GM12891 (cell line): ENCODE measurements at regions not wholly inside any gene's neighbourhood (a gene's known extent, or its start where the extent isn't known, plus 50 kb on each side); places are given as distances from the start of the nearest gene placed in this dataset.

Experiments used
- POLR2A ChIP-seq: IDR thresholded peaks from 2 replicates; pipeline ENCODE4 v1.6.1; 2011; ENCODE audit warnings: low read depth, low read length, control low read depth
- POLR2AphosphoS5 ChIP-seq: IDR thresholded peaks from 2 replicates; pipeline ENCODE4 v1.6.1; 2011; ENCODE audit warnings: low read depth, low read length, control low read depth
- SPI1 ChIP-seq: IDR thresholded peaks from 2 replicates; pipeline ENCODE4 v1.6.1; 2011; ENCODE audit warnings: low read depth, low read length, control low read depth
- TAF1 ChIP-seq: IDR thresholded peaks from 2 replicates; pipeline ENCODE4 v1.6.1; 2011; ENCODE audit warnings: low read depth, low read length, control low read depth

DNA sequence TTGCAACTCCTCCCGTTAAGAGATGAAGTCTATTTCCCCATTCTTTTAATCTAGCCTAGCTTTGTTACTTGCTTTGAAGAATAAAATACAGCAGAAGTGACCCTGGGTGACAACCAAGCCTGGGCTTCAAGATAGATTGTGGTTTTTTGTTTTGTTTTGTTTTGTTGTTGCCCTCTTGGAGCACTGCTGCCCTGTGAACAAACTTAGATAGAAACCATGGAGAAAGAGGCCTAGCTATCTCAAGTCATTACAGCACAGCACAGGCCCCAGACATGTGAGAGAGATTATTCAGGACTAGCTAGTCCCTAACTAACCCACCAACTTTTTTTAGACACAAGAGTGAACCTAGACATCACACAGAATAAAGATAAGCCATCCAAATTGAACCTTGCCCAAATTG, 475.2 kb downstream of the EPHA7 start:
- no peak for TF ChIP-seq TAF1
- no peak for TF ChIP-seq POLR2AphosphoS5
- TF ChIP-seq POLR2A: no peak
- TF ChIP-seq SPI1: no peak
